Muscle layer of duodenum (tissue), 2 donors: ENCODE measurements at regions not wholly inside any gene's neighbourhood (a gene's known extent, or its start where the extent isn't known, plus 50 kb on each side); places are given as distances from the start of the nearest gene placed in this dataset.
"Not testable (repeated sequence)": the region's sequence is repeated elsewhere in the genome, so short reads cannot be mapped to it uniquely, and the experiment has no call there.

Source experiments
- H3K27ac ChIP-seq: one replicate; pipeline ENCODE4 v1.7.0; 2013; ENCODE audit warnings: mild to moderate bottlenecking, low read length
- H3K27me3 ChIP-seq: one replicate; pipeline ENCODE4 v1.7.0; 2013; ENCODE audit warnings: low read depth, mild to moderate bottlenecking, control low read depth, low read length
- H3K36me3 ChIP-seq, 2 donors: one replicate each; pipeline ENCODE4 v1.7.0; 2013; ENCODE audit warnings: low read length in 2 of 2, control low read depth in 1 of 2, mild to moderate bottlenecking in 1 of 2; ENCODE audit not compliant: insufficient read depth in 2 of 2, control insufficient read depth in 1 of 2
- H3K4me1 ChIP-seq, 2 donors: one replicate each; pipeline ENCODE4 v1.7.0; 2013; ENCODE audit warnings: low read length in 2 of 2, mild to moderate bottlenecking in 2 of 2, control low read depth in 1 of 2, moderate library complexity in 1 of 2; ENCODE audit not compliant: insufficient read depth in 2 of 2, control insufficient read depth in 1 of 2
- H3K4me3 ChIP-seq, 2 donors: one replicate each; pipeline ENCODE4 v1.7.0; 2013; ENCODE audit warnings: low read length in 2 of 2, low read depth in 1 of 2, mild to moderate bottlenecking in 1 of 2
- H3K9me3 ChIP-seq, 2 donors: one replicate each; pipeline ENCODE4 v1.7.0; 2013; ENCODE audit warnings: low read length in 2 of 2, control low read depth in 1 of 2, mild to moderate bottlenecking in 1 of 2; ENCODE audit not compliant: control insufficient read depth in 1 of 2
- donor health status: healthy.

GRCh38 chr2:236473691-236474090, 95.9 kb upstream of the ACKR3 start:
- H3K36me3 ChIP-seq = no peaks in the 10 kb centered on the region
- no peak overlapping the region for H3K27ac ChIP-seq
- H3K9me3 ChIP-seq = no peaks in the 10 kb centered on the region
- no peaks in the 10 kb centered on the region for H3K27me3 ChIP-seq
- no peak overlapping the region for H3K4me3 ChIP-seq
- H3K4me1 ChIP-seq = no peaks in the 10 kb centered on the region

- Histone ChIP-seq H3K4me3 (no peak overlapping the region), H3K36me3 (no peaks in the 10 kb centered on the region), H3K4me1 (no peaks in the 10 kb centered on the region), H3K9me3 (peaks cover 10 to 22% of the 10 kb centered on the region in 2 donors), H3K27ac (no peak overlapping the region), H3K27me3 (no peaks in the 10 kb centered on the region)
Measured at GRCh38 chr2:236479814-236480213, 89.8 kb upstream of the ACKR3 start.

- H3K4me3 ChIP-seq = no peak overlapping the region
- no peak overlapping the region for H3K27ac ChIP-seq
- no peaks in the 10 kb centered on the region for H3K36me3 ChIP-seq
- peaks cover 10 to 22% of the 10 kb centered on the region in 2 donors for H3K9me3 ChIP-seq
- no peaks in the 10 kb centered on the region for H3K4me1 ChIP-seq
- H3K27me3 ChIP-seq = no peaks in the 10 kb centered on the region
Measured at GRCh38 chr2:236483102-236483501, 86.5 kb upstream of the ACKR3 start.

- no peaks in the 10 kb centered on the region for H3K27me3 ChIP-seq
- peaks cover under 1 to 8% of the 10 kb centered on the region in 2 donors for H3K9me3 ChIP-seq
- no peak overlapping the region for H3K4me3 ChIP-seq
- no peak overlapping the region for H3K27ac ChIP-seq
- H3K36me3 ChIP-seq = no peaks in the 10 kb centered on the region
- H3K4me1 ChIP-seq = no peaks in the 10 kb centered on the region
Measured at GRCh38 chr2:236485519-236485918, 84.1 kb upstream of the ACKR3 start.

GRCh38 chr2:236489083-236489482, 80.5 kb upstream of the ACKR3 start:
- not testable (repeated sequence) for H3K9me3 ChIP-seq, H3K27me3 ChIP-seq, H3K36me3 ChIP-seq, H3K27ac ChIP-seq, H3K4me1 ChIP-seq, H3K4me3 ChIP-seq

GRCh38 chr2:236489895-236490404, 79.7 kb upstream of the ACKR3 start:
- Histone ChIP-seq H3K27ac (no peak overlapping the region), H3K27me3 (no peaks in the 10 kb centered on the region), H3K36me3 (no peaks in the 10 kb centered on the region), H3K9me3 (no peaks in the 10 kb centered on the region), H3K4me3 (no peak overlapping the region), H3K4me1 (no peaks in the 10 kb centered on the region)

GRCh38 chr2:236496340-236496739, 73.3 kb upstream of the ACKR3 start:
- Histone ChIP-seq H3K4me1 (no peaks in the 10 kb centered on the region), H3K9me3 (no peaks in the 10 kb centered on the region), H3K4me3 (no peak overlapping the region), H3K27ac (no peak overlapping the region), H3K27me3 (no peaks in the 10 kb centered on the region), H3K36me3 (peaks cover 0 to 5% of the 10 kb centered on the region in 2 donors)

GRCh38 chr2:236498369-236498768, 71.3 kb upstream of the ACKR3 start:
- no peaks in the 10 kb centered on the region for H3K27me3 ChIP-seq
- no peaks in the 10 kb centered on the region for H3K9me3 ChIP-seq
- H3K4me1 ChIP-seq = no peaks in the 10 kb centered on the region
- no peak overlapping the region for H3K27ac ChIP-seq
- no peak overlapping the region for H3K4me3 ChIP-seq
- peaks cover 0 to 5% of the 10 kb centered on the region in 2 donors for H3K36me3 ChIP-seq

- Histone ChIP-seq H3K9me3 (no peaks in the 10 kb centered on the region), H3K36me3 (peaks cover 0 to 5% of the 10 kb centered on the region in 2 donors), H3K27me3 (no peaks in the 10 kb centered on the region), H3K4me1 (no peaks in the 10 kb centered on the region), H3K4me3 (no peak overlapping the region), H3K27ac (no peak overlapping the region)
Measured at GRCh38 chr2:236499691-236500578, 69.7 kb upstream of the ACKR3 start.

- H3K27me3 ChIP-seq = no peaks in the 10 kb centered on the region
- no peaks in the 10 kb centered on the region for H3K4me1 ChIP-seq
- H3K27ac ChIP-seq = no peak overlapping the region
- no peaks in the 10 kb centered on the region for H3K9me3 ChIP-seq
- H3K36me3 ChIP-seq = peaks cover 0 to 5% of the 10 kb centered on the region in 2 donors
- H3K4me3 ChIP-seq = no peak overlapping the region
Measured at GRCh38 chr2:236501026-236501425, 68.6 kb upstream of the ACKR3 start.

GRCh38 chr2:236501531-236501930, 68.1 kb upstream of the ACKR3 start:
- Histone ChIP-seq H3K27ac (no peak overlapping the region), H3K4me3 (no peak overlapping the region), H3K36me3 (peaks cover 0 to 2% of the 10 kb centered on the region in 2 donors), H3K4me1 (no peaks in the 10 kb centered on the region), H3K9me3 (no peaks in the 10 kb centered on the region), H3K27me3 (no peaks in the 10 kb centered on the region)
